ENCODE measurements at regions not wholly inside any gene's neighbourhood (a gene's known extent, or its start where the extent isn't known, plus 50 kb on each side); places are given as distances from the start of the nearest gene placed in this dataset.
A peak's percentile ranks its signal among the peaks of the same experiment; 100 is the strongest.

DNA sequence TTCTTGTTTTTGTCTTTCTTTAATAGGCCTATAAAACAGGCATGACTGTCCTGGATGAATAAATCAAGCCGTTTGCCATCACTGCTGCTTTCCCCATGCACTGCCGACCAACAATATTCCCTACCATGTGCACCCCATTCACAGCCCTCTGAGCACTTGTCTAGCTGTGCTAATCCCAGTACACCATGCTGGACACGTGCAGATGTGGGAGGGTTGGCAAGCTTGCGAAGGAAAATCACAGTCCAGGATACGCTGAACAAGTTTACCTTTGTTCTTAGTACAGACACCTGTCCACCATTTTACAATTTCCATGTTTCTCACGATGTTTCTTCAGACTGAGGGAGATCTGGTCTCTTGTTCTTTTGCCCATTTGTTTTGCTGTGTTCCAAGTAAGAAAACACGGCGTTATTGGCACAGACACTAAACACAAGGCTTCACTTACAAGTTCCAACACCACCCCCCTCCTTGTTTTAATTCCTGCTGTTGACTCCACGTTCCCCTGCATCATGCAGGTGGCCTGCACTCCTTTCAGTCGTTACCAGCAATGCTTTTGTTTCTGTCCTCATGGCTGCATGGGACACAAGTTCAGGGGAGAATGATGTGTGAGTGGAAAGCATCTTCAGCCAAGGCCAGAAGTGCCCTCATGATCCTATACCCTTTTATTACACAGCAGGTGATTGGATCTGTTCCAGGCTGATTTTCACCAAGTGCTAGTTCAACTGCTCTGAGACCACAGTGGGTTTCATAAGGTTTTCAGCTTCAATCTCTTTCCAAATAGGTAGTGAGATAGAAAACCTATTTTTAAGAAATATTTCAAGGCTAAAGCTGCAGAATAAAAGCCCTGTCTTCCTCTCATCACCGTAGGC lies 608.9 kb downstream of the IRX1 start:
- DNase-seq, result no peak

DNA sequence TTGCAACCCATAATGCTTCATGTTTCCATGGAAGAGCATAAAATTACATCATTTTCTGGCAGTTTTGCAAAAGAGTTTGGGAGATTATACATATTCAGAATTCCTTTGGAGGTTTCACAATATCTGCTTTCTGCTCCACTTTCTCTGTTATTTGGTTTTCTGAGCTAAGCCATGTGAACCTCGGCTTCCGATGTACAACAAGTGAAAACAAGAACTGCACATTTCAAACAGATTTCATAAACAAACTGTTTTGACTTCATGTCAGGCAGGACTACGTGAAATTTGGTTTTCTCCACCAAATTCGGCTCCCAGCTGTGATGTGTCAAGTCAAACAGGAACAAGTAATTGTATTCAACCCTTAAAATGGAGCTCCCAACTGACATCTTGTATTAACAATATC lies 609.8 kb downstream of the IRX1 start:
- DNase-seq, result no peak

DNA sequence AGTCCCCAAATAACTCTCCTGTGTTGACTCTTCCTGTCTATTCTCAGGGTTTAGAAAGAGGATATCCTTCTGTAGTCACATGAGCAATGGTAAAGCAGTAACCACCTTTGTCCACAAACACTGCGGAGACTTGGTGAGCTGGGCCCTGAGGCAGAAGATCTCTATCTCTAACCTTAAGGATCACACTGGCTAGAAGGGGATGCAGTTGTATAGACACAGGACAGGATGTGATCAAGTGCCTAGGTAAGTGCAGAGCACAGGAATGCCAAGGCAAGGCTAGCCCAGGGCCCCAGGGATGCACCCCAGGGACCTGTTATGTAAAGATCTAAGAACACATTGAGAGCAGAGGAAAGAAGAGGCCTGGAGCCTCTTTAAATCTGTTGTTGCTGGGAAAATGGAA lies 610.5 kb downstream of the IRX1 start:
- no peak for DNase-seq

GRCh38 chr5:4207486-4207885 lies 611.9 kb downstream of the IRX1 start:
- DNase-seq, result no peak

- no peak for DNase-seq
Observed at GRCh38 chr5:4208537-4208936, 612.9 kb downstream of the IRX1 start.

DNA sequence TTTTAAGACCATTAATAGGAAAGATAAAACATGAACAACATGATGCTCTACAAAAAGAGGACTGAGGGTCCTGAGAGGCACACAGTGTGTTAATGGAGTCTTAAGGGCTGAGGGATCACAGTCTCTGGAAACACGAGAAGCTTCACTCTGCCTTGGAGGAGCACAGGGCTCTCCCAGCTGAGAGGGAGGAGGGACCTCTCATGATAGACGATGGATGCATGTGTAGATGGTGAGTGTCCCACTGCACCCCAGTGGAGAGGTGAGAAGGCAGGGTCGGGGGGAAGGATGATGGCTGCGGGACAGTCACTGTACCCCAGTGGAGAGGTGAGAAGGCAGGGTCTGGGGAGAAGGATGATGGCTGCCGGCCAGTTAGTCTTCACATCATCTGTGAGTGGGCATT lies 613.4 kb downstream of the IRX1 start:
- no peak for DNase-seq

DNA sequence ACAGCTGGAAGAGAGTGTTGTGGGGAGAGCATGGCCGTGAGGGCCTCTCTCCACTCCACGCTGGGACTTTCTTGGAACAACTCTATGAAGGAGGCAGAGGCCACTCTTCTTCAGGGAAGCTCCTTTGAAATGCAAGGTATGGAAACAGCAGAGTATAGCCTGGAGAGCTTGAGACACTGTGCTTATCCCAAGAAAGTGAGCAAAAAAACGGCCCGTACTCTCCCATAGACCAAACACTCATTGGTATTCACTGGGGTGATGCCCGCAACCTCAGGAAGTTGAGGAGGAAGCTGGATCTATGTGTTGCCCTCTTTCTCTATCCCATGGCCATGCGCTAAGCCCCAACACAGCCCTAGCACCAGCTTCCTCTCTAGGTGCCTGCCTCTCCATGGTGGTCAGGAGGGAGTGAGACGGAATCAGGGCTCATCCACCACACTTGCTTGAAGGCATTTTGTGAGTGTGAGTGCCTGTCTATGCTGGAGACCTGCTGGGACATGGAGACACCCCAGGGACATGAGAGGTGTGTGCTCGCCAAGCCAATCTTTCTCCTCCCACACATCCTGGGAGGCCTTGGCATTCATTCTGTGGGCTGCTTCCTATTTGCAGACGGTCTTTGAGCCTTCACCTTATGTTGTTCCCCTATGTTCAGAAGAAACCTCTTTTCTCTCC lies 616.6 kb downstream of the IRX1 start:
- no peak for DNase-seq

- no peak for DNase-seq
Observed at GRCh38 chr5:4212981-4213819, 617.6 kb downstream of the IRX1 start.

DNA sequence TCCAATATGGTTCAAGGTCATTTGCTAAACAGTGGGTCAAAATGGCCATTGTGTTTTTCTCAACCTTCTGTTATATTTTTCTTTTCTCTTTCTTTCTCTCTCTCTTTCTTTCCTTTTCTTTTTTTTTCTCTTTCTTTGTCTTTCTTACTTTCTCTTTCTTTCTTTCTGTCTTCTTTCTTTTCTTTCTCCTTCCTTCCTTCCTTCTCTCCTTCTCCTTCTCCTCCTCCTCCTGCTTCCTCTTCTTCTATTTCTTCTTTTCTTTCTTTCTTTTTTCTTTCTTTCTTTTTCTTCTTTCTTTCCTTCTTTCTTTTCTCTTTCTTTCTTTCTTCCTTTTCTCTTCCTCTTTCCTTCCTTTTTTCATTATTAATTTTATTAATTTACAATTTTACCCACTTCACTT lies 619.5 kb downstream of the IRX1 start:
- no peak for DNase-seq

- no peak for DNase-seq
Observed at GRCh38 chr5:4216142-4216541, 620.5 kb downstream of the IRX1 start.

GRCh38 chr5:4220016-4220415 lies 624.4 kb downstream of the IRX1 start:
- DNase-seq, result no peak

DNA sequence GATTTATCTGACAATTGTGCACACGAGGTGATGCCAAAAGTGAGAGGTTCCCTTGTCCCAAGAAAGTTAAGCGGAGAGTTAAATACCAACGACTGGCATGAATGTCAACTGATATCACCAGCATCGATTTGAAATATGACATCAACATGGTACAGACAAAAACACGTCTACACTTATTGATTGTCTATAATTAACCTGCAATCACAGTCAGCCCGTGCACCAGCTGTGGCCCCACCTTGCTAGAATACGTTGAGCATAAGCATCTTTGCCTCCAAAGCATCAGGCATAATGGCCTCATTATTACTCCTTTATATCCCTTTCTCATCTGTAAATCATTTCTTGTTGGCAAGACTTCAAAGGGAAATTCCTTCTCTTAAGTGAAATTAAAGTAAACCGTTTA lies 625.4 kb downstream of the IRX1 start:
- DNase-seq, result no peak

GRCh38 chr5:4222147-4222546 lies 626.5 kb downstream of the IRX1 start:
- DNase-seq, result no peak

DNA sequence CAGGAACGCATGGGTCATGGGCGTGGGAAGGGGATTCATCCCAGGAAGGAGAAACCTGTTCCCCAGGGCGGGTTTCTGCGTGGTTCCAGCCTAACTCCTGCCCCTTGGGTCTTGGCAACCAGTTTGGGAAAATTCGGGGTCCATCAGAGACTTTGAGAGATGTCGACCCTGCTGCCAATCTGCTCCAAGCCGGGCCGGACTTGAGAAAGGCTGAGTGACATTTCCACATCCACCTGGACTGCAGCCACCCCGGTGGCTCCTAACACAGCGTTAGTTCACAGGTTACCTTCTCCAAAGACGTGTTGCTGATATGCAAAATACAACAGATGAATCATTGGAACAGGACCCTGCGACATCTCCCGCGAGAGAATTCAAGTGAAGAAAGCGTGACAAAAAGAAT lies 627.2 kb downstream of the IRX1 start:
- DNase-seq, result no peak

GRCh38 chr5:4225741-4226140 lies 630.1 kb downstream of the IRX1 start:
- no peak for DNase-seq

GRCh38 chr5:4226565-4226964 lies 630.9 kb downstream of the IRX1 start:
- DNase-seq, result no peak

- no peak for DNase-seq
Observed at GRCh38 chr5:4228708-4229107, 633.1 kb downstream of the IRX1 start.

- no peak for DNase-seq
Observed at GRCh38 chr5:4229414-4230292, 634.0 kb downstream of the IRX1 start.

- no peak for DNase-seq
Observed at GRCh38 chr5:4230471-4230785, 634.8 kb downstream of the IRX1 start.

GRCh38 chr5:4230786-4231641 lies 635.4 kb downstream of the IRX1 start:
- no peak for DNase-seq

DNA sequence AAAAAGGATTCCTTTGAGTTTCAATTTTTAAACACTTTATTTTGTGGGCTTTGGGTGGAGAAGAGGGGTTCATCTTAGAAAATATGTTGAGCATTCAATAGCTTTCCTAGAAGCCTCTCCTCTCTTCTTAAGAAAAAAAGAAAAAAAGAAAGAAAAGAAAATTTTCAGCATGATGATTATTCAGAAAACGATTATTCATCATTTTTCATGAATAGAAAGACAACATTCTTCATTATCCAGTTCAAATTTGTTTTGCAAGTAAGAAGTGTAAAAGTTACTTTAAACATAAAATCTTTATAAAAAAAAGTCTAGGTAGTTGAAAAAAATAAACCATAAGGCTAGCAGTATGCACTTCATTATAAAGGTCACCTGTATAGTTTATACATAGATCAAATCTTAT lies 636.5 kb downstream of the IRX1 start:
- no peak for DNase-seq

DNA sequence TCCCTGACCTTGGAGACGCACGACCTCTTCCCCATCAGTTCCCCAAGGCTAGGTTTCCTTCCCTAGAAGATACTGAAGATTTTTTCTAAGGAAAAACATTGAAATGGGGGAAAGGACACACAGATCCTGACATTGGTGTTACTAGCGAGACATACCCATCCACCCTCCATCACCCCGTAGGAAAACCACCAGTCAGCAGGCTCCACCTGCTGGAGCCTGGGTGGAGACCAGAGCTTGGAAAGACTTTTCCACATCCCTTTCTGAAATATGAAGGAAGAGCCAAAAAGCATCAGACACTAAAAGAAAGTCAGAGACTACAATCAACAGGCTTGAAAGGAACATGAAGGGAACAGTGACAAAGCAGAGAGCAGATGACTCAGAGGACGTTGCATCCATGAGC lies 638.0 kb downstream of the IRX1 start:
- peak; percentile 6 to 9 for DNase-seq

Measured in NCI-H1930 (cell line).